ENCODE measurements at regions not wholly inside any gene's neighbourhood (a gene's known extent, or its start where the extent isn't known, plus 50 kb on each side); places are given as distances from the start of the nearest gene placed in this dataset.

DNA sequence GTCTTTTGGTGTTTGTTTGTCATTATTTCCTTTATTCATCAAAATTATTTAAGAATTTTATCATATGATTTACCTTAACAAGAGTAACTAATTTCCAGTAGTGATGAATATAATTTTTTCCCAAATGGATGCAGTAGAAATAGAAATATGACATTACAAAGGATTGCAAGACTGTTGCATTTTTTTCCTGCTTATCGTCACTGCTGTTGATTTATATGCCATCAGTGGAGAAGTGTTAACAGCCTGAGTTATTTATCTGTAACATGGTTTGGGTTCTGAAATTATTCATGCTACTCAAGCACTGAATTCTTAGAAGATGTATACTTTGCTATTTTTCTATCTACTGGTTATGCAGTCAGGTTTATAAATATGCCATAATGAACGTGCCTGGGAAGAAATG lies 68.6 kb downstream of the TMEM100 start:
- no peaks in the 10 kb centered on the region for H3K36me3 ChIP-seq
- no peak for TF ChIP-seq POLR2A (IDR thresholded peaks at IDR 0.05)
- TF ChIP-seq CTCF (IDR thresholded peaks at IDR 0.05) = no peak
- no peak for TF ChIP-seq POLR2AphosphoS5 (IDR thresholded peaks at IDR 0.05; ENCODE audit: insufficient read depth in 1 of 2, low read depth in 1 of 2)

DNA sequence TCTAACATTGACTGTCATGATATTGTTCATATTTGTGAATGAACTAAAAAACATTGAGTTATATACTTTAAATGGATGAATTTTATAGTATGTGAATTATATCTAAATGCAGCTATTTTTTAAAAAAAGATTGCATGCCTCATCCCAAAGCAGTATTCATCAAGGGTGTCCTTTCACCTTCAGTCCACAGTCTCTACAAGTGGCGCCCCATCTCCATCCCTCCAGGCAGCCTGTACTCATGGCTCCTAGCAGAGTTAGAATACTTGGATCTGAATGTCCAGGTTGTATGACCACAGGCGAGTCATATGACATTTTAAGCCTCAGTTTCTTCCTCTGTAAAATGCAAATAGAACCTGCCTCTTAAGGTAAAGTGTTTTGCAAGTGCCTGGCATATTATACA lies 69.8 kb downstream of the TMEM100 start:
- H3K36me3 ChIP-seq = no peaks in the 10 kb centered on the region
- no peak overlapping the region for H3K27ac ChIP-seq
- no peaks in the 10 kb centered on the region for H3K9me3 ChIP-seq
- no peaks in the 10 kb centered on the region for H3K4me1 ChIP-seq
- TF ChIP-seq POLR2AphosphoS5 (IDR thresholded peaks at IDR 0.05; ENCODE audit: insufficient read depth in 1 of 2, low read depth in 1 of 2) (no peak), CTCF (IDR thresholded peaks at IDR 0.05) (no peak), POLR2A (IDR thresholded peaks at IDR 0.05) (no peak)
- DNase-seq (ENCODE audit: extremely low spot score in 2 of 2) = no peak
- H3K4me3 ChIP-seq = no peak overlapping the region
- intact Hi-C loops (cut with DNase I) = no loop called here
- H3K27me3 ChIP-seq = no peaks in the 10 kb centered on the region

More for the DNA sequence above, 68.6 kb downstream of the TMEM100 start:
- Histone ChIP-seq H3K9me3 (no peaks in the 10 kb centered on the region), H3K4me3 (no peak overlapping the region), H3K4me1 (no peaks in the 10 kb centered on the region), H3K27ac (no peak overlapping the region), H3K27me3 (no peaks in the 10 kb centered on the region)
- intact Hi-C loops (cut with DNase I) = no loop called here
- no peak for DNase-seq (ENCODE audit: extremely low spot score in 2 of 2)

DNA sequence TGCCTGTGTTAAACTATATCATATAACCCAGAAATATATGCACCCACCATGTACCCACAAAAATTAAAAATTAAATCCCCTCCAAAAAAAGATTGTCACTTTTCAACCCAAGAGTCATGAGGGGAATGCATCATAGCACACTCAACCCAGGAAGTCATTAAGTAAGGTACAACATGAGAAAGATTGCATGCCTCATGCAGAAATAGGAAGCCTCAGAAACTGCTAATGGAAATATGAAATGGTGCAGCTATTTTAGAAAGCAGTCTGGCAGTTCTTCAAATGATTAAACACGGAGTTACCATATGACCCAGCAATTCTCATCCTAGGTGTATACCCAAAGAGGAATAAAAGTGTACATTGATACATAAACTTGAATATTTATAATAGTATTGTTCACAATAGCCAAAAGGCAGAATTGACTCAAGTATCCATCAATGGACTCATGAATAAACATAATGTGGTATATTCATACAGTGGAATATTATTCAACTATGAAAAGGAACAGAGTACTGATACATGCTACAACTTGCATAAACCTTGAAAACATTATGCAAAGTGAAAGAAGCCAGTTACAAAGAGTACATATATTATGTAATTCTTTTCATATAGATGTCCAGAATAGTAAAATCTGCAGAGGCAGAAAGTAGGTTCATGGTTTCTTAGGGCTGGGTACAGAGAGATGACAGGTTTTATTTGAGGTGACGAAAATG lies 70.4 kb downstream of the TMEM100 start:
- DNase-seq (ENCODE audit: extremely low spot score in 2 of 2) = no peak
- intact Hi-C loops (cut with DNase I) = no loop called here
- no peaks in the 10 kb centered on the region for H3K9me3 ChIP-seq

GRCh38 chr17:55649957-55650597 lies 72.6 kb downstream of the TMEM100 start:
- Histone ChIP-seq H3K9me3 (no peaks in the 10 kb centered on the region), H3K27ac (no peak overlapping the region), H3K4me1 (no peaks in the 10 kb centered on the region), H3K4me3 (no peak overlapping the region), H3K36me3 (no peaks in the 10 kb centered on the region), H3K27me3 (no peaks in the 10 kb centered on the region)
- TF ChIP-seq POLR2AphosphoS5 (IDR thresholded peaks at IDR 0.05; ENCODE audit: insufficient read depth in 1 of 2, low read depth in 1 of 2) (no peak), POLR2A (IDR thresholded peaks at IDR 0.05) (no peak), CTCF (IDR thresholded peaks at IDR 0.05) (no peak)
- no peak for DNase-seq (ENCODE audit: extremely low spot score in 2 of 2)
- intact Hi-C loops (cut with DNase I) = no loop called here

More for the DNA sequence above, 70.4 kb downstream of the TMEM100 start:
- Histone ChIP-seq H3K4me3 (no peak overlapping the region), H3K4me1 (no peaks in the 10 kb centered on the region), H3K36me3 (no peaks in the 10 kb centered on the region), H3K27me3 (no peaks in the 10 kb centered on the region), H3K27ac (no peak overlapping the region)
- TF ChIP-seq CTCF (IDR thresholded peaks at IDR 0.05) (no peak), POLR2A (IDR thresholded peaks at IDR 0.05) (no peak), POLR2AphosphoS5 (IDR thresholded peaks at IDR 0.05; ENCODE audit: insufficient read depth in 1 of 2, low read depth in 1 of 2) (no peak)

GRCh38 chr17:55648086-55648485 lies 74.6 kb downstream of the TMEM100 start:
- intact Hi-C loops (cut with DNase I) = no loop called here
- Histone ChIP-seq H3K9me3 (no peaks in the 10 kb centered on the region), H3K27ac (no peak overlapping the region), H3K27me3 (no peaks in the 10 kb centered on the region), H3K36me3 (no peaks in the 10 kb centered on the region), H3K4me3 (no peak overlapping the region), H3K4me1 (no peaks in the 10 kb centered on the region)
- TF ChIP-seq POLR2AphosphoS5 (IDR thresholded peaks at IDR 0.05; ENCODE audit: insufficient read depth in 1 of 2, low read depth in 1 of 2) = no peak
- no peak for DNase-seq (ENCODE audit: extremely low spot score in 2 of 2)

All from vagina (tissue), 2 donors.